ENCODE measurements at regions not wholly inside any gene's neighbourhood (a gene's known extent, or its start where the extent isn't known, plus 50 kb on each side); places are given as distances from the start of the nearest gene placed in this dataset.

GRCh38 chr2:57711991-57712390 lies 334.6 kb upstream of the VRK2 start:
- intact Hi-C loops (cut with micrococcal nuclease) = no loop called here
- Histone ChIP-seq H4K20me1 (ENCODE audit: low read length) (no peaks in the 10 kb centered on the region), H3K9ac (ENCODE audit: low read length) (no peak overlapping the region), H3K9me2 (replicated peaks; ENCODE audit: low read length) (no peaks in the 10 kb centered on the region), H3K79me2 (ENCODE audit: low read length) (no peaks in the 10 kb centered on the region), H3K36me3 (ENCODE audit: low read depth, low read length) (no peaks in the 10 kb centered on the region), H3K9me3 (ENCODE audit: low read length) (no peaks in the 10 kb centered on the region), H3K4me3 (ENCODE audit: low read length) (no peak overlapping the region), H3K4me2 (ENCODE audit: low read length) (0 out of 2 replicates have a peak overlapping the region, but pooled peaks have one; percentile 1), H3K4me1 (ENCODE audit: insufficient read depth, low read length) (peaks cover 14% of the 10 kb centered on the region), H3F3A (ENCODE audit: low read length, unreplicated experiment) (no peaks in the 10 kb centered on the region), H3K27me3 (ENCODE audit: low read length) (no peaks in the 10 kb centered on the region), H2AFZ (ENCODE audit: low read length) (no peak overlapping the region), H3K27ac (ENCODE audit: low read length) (no peak overlapping the region)
- ChIA-PET CTCF (no interaction called here), POLR2A (ENCODE audit: unreplicated experiment) (no interaction called here)
- ATAC-seq = peak; percentile 35; the same call in 1 of the 2 replicates
- no TSS peak for BruUV-seq (replicated peaks)
- no peak for TF ChIP-seq CTCF (conservative IDR thresholded peaks at IDR 0.05; ENCODE audit: low read depth, low read length)
- TF ChIP-seq EZH2 (IDR thresholded peaks at IDR 0.05; ENCODE audit: low read length, unreplicated experiment) = no peak
- TF ChIP-seq EZH2phosphoT487 (IDR thresholded peaks at IDR 0.05; ENCODE audit: borderline replicate concordance, low read length) = no peak
- DNase-seq = no peak

- Histone ChIP-seq H3K4me3 (ENCODE audit: low read length) (peak overlapping the region; percentile 45), H3K27ac (ENCODE audit: low read length) (no peak overlapping the region), H3K79me2 (ENCODE audit: low read length) (no peaks in the 10 kb centered on the region), H2AFZ (ENCODE audit: low read length) (peak overlapping the region; percentile 85), H3K27me3 (ENCODE audit: low read length) (no peaks in the 10 kb centered on the region), H3K9ac (ENCODE audit: low read length) (no peak overlapping the region; the same call in 1 of the 2 replicates), H3K4me2 (ENCODE audit: low read length) (peak overlapping the region; percentile 77), H3K4me1 (ENCODE audit: insufficient read depth, low read length) (peaks cover 15% of the 10 kb centered on the region), H3K9me3 (ENCODE audit: low read length) (no peaks in the 10 kb centered on the region), H4K20me1 (ENCODE audit: low read length) (no peaks in the 10 kb centered on the region), H3K36me3 (ENCODE audit: low read depth, low read length) (no peaks in the 10 kb centered on the region), H3F3A (ENCODE audit: low read length, unreplicated experiment) (no peaks in the 10 kb centered on the region), H3K9me2 (replicated peaks; ENCODE audit: low read length) (no peaks in the 10 kb centered on the region)
- BruUV-seq (replicated peaks) = no TSS peak
- ChIA-PET POLR2A (ENCODE audit: unreplicated experiment) (interaction anchor here (0.7 kb wide), 1 partner anchor 1547 kb away, joined by 4 read pairs; no protein-coding TSS in a partner anchor), CTCF (interaction anchor here (0.6 kb wide), 1 partner anchor 727 kb away, joined by 3 read pairs; no protein-coding TSS in a partner anchor)
- peak; percentile 97 for ATAC-seq
- intact Hi-C loops (cut with micrococcal nuclease) = loop anchor here (1.0 to 5.0 kb wide), 3 partner anchors 226 to 850 kb away; no protein-coding TSS in a partner anchor
- peak; percentile 76 for DNase-seq
- TF ChIP-seq CTCF (conservative IDR thresholded peaks at IDR 0.05; ENCODE audit: low read depth, low read length) (peak; percentile 96), EZH2phosphoT487 (IDR thresholded peaks at IDR 0.05; ENCODE audit: borderline replicate concordance, low read length) (no peak)
These were observed 325.6 kb upstream of the VRK2 start for GRCh38 chr2:57720728-57721627.
